Activated CD4-positive, alpha-beta T cell treated with anti-CD3 and anti-CD28 coated beads, Interleukin-2, amount 50 U/mL, for 1 hour (primary cell): ENCODE measurements at regions not wholly inside any gene's neighbourhood (a gene's known extent, or its start where the extent isn't known, plus 50 kb on each side); places are given as distances from the start of the nearest gene placed in this dataset.
"Not testable (repeated sequence)": the region's sequence is repeated elsewhere in the genome, so short reads cannot be mapped to it uniquely, and the experiment has no call there.

Experiments
- DNase-seq: peaks from one replicate; pipeline ENCODE4 v3.0.0-alpha.2; 2020

- DNase-seq, result no peak
Observed at GRCh38 chr3:23116081-23116837, 86.9 kb upstream of the UBE2E2 start.

DNA sequence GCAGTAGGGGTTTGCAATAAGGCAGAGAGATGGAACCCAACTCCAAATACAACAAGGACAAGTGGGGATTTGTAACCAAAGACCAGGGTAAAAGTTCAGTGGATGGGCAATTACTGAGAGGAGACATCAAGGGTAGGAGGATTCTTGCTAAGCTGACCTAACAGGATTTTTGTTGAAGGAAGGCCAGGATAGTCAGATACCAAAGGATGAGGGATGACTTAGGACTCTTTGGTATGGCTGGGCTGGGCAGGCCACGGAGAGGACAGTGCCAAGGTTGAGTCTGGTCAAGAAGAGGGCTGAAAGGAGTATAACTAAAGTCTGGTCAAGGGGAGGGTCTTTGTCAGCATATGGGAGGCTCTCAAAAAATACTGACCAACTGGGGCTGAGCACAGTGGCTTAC is 85.3 kb upstream of the UBE2E2 start:
- DNase-seq, result no peak

DNA sequence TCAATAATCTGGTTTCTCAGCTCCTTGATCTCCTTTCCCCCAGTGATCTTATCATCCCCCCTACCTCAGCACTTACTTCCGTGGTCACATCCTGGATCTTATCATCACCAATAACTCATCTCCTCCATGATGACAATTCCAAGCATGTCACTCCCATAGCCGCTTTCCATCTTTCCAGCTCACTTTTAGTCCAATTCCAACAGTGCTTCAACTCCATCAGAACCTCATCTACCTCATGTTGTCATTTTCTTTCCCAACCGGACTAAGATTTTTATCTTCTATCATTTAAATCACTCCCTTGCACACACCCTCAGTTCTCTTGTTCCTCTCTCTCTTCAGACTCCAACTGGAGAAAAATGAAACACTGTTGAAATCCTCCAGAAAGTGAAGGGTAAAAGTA is 75.9 kb upstream of the UBE2E2 start:
- no peak for DNase-seq

GRCh38 chr3:23128655-23129054 is 74.5 kb upstream of the UBE2E2 start:
- DNase-seq, result no peak

DNA sequence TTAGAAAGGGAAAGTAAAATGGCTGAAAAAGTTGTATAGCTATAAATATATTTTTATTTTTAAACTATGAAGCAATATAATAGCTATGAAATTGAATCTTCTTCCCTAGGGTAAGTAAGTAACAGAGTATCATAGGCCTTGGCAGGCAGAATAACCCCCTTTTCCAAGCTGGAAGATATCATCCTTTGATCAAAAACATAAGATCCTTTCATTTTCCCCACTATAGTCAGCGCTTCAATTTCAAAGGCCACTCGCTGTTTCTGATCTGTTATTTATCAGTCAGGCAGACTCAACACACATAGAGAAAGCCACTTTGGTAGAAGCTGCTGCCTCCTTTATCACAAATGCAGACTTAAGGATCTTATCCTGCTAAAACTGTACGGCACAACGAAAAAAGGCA is 74.0 kb upstream of the UBE2E2 start:
- DNase-seq, result no peak

DNA sequence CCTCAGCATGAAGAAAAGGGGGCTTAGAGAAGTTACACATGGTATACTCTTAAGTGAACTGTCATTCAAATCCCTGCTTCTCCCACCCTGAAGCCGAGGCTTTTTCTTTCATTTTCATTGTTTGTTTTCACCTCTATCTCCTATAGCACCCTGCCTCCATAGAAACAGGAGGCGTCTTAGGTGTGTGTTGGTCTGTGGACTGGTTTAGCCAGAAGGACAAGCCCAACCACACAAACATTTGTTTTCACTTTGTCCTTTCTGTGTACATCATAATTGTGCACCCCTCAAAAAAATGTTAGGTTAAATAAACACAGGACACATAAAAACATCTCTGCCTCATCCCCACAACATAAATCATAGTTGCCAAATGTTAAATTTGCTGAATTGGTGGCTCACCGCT is 73.3 kb upstream of the UBE2E2 start:
- no peak for DNase-seq

GRCh38 chr3:23130406-23130805 is 72.7 kb upstream of the UBE2E2 start:
- DNase-seq, result no peak

- DNase-seq, result no peak
Observed at GRCh38 chr3:23135026-23135785, 67.9 kb upstream of the UBE2E2 start.

DNA sequence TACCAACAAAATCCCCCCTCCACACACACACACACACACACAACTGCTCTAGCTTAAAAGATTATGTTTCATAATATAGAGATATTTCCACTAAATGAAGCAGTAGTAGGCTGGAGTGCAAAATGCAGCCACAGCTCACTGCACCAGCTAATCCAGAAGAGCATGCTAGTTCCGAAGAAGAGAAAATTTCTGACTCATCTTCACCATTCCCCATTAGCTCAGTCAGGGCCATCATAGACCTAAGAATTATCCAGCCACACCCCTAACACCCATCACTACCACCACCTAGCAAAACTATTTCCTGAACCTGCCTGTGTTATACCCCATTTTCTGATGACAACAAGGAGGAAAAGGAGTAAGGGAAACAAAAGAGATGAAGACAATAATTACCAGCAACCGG is 67.1 kb upstream of the UBE2E2 start:
- DNase-seq, result no peak

DNA sequence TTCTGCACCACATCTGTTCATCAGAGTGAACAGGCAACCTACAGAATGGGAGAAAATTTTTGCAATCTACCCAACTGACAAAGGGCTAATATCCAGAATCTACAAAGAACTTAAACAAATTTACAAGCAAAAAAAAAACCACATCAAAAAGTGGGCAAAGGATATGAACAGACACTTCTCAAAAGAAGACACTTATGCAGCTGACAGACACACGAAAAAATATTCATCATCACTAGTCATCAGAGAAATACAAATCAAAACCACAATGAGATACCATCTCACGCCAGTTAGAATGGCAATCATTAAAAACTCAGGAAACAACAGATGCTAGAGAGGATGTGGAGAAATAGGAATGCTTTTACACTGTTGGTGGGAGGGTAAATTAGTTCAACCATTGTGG is 59.1 kb upstream of the UBE2E2 start:
- DNase-seq, result not testable (repeated sequence)

- DNase-seq, result no peak
Observed at GRCh38 chr3:23146163-23146562, 57.0 kb upstream of the UBE2E2 start.

- no peak for DNase-seq
Observed at GRCh38 chr3:23152989-23153388, 50.1 kb upstream of the UBE2E2 start.
